ENCODE measurements at regions not wholly inside any gene's neighbourhood (a gene's known extent, or its start where the extent isn't known, plus 50 kb on each side); places are given as distances from the start of the nearest gene placed in this dataset.

GRCh38 chr10:3251172-3251571 lies 78.6 kb upstream of the PITRM1 start:
- no peak for DNase-seq

- DNase-seq = no peak
Measured at GRCh38 chr10:3249307-3249889, 76.8 kb upstream of the PITRM1 start.

GRCh38 chr10:3248526-3249306 lies 76.1 kb upstream of the PITRM1 start:
- no peak for DNase-seq

GRCh38 chr10:3245395-3245794 lies 72.8 kb upstream of the PITRM1 start:
- no peak for DNase-seq

- no peak for DNase-seq
Measured at GRCh38 chr10:3241967-3242650, 69.5 kb upstream of the PITRM1 start.

GRCh38 chr10:3241274-3241921 lies 68.8 kb upstream of the PITRM1 start:
- no peak for DNase-seq

- DNase-seq = no peak
Measured at GRCh38 chr10:3239920-3240894, 67.6 kb upstream of the PITRM1 start.

- no peak for DNase-seq
Measured at GRCh38 chr10:3239066-3239919, 66.7 kb upstream of the PITRM1 start.

- no peak for DNase-seq
Measured at GRCh38 chr10:3238115-3238871, 65.7 kb upstream of the PITRM1 start.

- no peak for DNase-seq
Measured at GRCh38 chr10:3237530-3237929, 64.9 kb upstream of the PITRM1 start.

- no peak for DNase-seq
Measured at GRCh38 chr10:3236644-3237404, 64.2 kb upstream of the PITRM1 start.

GRCh38 chr10:3235996-3236510 lies 63.5 kb upstream of the PITRM1 start:
- DNase-seq = no peak

GRCh38 chr10:3235395-3235794 lies 62.8 kb upstream of the PITRM1 start:
- no peak for DNase-seq

- no peak for DNase-seq
Measured at GRCh38 chr10:3233486-3233990, 61.0 kb upstream of the PITRM1 start.

GRCh38 chr10:3231951-3232730 lies 59.6 kb upstream of the PITRM1 start:
- no peak for DNase-seq

GRCh38 chr10:3229815-3230214 lies 57.2 kb upstream of the PITRM1 start:
- DNase-seq = no peak

GRCh38 chr10:3228629-3228945 lies 56.0 kb upstream of the PITRM1 start:
- no peak for DNase-seq

GRCh38 chr10:3226960-3227744 lies 54.6 kb upstream of the PITRM1 start:
- no peak for DNase-seq
